NCI-H446 treated with DMSO at 0.1 percent for 48 hours (cell line): ENCODE measurements at regions not wholly inside any gene's neighbourhood (a gene's known extent, or its start where the extent isn't known, plus 50 kb on each side); places are given as distances from the start of the nearest gene placed in this dataset.

Source experiments
- DNase-seq: peaks from one replicate; lab custom pipeline; 2025; lab: John Stamatoyannopoulos, UW

DNA sequence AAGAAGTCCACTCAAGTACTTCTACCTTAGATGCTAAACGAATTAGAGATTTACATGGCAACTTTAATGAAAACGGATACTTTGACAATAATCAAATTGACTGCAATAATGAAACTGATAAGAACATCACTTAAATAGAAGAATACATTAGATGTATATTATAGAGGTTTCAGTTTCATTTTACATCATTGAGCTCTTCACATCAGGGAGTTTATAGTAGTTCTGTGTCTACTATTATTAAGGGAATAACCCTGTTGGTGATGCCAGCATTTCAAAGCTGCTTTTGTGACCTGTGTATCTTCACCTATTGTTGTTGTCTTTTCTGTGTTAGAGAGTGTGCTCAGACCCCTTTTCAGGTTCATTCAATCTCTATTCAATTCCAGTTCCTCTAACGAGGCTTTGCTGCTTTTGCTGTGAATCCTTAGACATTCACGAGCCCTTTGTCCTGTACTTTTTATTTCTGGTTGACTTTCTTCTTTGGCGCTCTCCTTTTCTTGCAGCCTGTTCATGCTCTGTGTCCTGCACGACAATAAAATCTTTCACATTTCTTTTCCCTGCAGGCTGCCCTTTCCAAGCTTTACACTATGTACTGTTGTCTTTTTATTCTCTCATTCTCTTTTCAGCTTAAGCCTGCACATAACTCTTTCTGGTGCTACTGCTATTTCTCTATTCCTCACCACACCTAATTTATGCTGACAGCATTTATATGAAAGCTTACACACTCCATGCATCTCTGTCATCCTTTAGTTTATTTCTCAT lies 232.1 kb downstream of the CPE start:
- no peak for DNase-seq

DNA sequence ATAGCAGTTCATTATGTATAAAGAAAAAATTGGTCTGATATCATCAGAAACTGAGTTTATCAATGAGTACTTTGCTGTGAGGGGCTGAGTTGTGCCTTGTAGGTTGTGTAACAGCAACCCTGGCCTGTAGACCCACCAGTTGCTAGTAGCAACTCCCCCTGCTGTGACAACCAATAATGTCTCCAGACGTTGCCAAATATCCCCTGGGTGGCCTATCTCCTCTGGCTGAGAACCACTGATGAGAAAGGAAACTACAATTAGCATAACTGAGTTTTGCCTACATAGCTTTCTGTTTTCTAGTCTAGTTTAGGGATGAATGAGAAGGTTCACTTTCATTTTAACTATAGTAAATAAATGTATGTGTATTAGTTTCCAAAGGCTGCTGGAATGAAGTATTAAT lies 234.1 kb downstream of the CPE start:
- no peak for DNase-seq

DNA sequence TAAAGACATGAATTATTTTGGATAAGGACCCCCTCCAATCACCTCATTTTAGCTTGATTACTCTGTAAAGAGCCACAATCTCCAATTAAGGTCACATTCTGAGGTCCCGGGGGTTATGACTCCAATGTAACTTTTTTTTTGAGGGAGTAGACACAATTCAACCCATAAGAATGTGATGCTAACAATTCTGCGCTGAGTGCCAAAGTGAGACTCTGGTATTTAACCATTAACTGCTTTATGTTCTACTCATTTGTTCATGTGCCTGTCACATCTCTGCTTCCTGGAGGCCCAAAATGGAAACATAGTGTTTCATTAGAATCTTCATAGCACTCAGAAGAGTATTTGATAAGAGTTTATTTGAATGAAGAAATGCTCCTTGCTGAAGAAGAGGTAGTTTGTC lies 234.8 kb downstream of the CPE start:
- DNase-seq = no peak

DNA sequence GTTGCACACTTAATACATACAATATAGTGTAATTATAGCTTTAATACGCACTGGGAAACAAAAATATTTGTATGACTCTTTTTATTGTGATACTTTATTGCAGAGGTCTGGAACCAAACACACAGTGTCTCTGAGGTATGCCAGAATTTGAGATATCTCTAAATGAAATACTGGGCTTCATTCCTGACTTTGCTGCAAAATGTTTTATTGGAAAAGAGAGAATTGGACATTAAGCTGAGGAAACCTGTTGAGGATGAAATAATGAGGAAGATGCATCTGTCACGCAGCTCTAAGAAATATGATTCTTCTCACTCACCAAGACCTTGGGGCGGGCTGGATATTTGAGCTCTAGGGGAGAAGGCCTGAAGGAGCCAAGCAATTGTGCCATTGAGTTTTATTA lies 242.1 kb downstream of the CPE start:
- DNase-seq = no peak

DNA sequence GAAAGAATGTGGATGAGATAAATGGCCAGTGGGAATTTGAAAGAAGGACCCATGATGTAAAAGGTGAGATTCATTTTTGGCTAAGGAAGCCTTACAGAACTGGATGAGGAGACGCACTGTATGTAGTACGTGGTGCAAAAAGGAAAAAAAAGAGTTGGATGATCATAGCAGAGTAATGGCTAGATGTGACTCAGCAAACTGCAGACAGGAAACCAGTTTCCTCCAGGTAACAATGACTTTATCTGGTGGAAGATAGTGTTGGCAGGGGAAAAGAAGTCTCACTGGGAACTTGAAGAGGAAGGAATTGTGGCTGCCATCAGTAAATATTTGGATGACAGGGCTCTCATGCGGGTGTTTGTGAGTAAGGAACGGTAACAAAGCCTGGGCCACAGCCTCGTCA lies 243.2 kb downstream of the CPE start:
- DNase-seq = no peak

DNA sequence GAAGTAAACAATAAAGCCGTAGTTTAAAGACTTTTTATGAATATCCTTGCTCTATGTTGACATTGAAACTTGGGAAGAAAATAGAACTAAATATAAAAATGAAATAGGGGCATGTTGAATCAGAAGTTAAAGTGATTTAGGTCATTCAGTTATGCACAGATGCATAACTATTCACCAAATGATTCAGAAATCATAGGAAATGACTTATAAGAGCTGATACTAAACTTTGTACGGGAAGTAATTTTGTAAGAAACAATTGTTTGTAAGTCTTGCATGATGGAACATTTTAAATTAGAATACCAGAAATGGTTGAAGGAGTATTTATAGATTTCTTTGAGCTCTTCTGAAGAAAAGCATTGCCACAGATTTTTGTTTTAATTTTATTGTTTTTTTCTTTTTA lies 246.5 kb downstream of the CPE start:
- no peak for DNase-seq

DNA sequence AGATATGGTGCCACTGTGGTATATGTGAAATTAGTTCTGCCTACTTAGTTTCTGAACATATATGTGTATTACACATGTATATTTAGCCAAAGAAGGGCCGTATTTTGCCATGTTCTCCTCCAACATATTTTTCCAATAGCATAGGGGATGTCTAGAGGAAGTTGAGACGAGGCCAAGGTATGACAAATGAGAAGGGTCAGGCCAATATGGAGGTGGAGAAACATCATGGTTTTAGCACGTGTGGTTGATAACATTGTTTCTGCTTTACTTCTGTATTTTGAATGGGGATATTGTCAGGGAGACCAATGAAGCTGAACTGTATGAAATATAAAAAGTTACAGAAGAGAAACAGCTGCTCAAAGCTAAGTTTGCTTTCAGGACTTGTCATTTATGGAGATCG lies 246.7 kb upstream of the TLL1 start:
- DNase-seq = no peak

DNA sequence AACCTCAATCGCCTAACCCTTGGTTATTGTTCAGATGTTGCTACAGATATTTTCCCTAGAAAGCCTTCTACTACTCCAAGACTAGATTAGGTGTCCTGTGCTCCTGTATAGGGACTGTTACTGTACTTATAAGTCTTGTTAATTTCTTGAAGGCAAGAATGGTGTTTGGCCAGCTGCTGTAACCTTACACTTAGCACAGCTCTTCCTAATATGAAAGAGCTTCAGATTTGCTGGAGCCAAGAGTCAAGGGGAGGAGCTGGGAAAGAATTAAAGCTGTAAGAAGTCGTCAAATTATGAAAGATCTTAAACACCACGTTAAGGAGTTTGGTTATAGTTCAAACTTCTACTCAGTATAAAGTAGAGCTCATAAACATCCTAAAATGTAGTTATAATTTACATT lies 245.9 kb upstream of the TLL1 start:
- no peak for DNase-seq

DNA sequence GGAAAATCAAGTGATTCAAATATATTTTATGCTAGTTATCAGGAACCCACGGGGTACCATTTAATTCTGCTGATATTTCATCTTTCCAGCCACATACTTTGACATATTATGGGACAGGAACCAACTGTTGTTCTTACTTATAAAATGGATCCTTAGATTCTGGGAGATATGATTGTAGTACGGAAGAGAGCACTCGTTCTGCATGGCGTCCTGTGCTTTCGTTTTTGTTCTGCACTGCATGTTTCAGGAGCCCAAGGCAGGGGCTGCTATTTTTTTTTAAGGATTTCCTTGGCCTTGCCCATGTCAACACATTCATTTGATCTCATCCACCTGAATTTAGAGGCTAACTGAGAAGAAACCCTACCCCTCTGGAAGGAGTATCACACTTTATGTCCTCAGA lies 245.5 kb upstream of the TLL1 start:
- no peak for DNase-seq

DNA sequence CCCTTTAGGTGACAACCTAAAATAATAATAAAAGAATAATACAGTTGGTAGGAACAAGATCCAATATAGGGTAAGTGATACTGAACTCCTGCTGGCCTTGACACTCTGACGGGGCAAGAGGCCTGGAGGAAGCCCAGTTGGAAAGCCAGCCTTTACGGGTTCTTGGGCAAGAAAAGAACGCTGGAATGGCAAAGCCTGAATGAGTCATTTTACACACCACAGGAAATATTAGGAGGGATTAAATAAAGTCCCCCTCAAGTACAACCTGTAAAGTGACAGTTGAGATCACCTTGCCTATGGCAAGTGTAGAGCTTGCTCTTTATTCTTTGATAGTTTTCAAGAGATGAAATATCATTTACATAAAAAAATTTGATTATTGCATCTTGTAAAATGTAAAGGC lies 244.5 kb upstream of the TLL1 start:
- DNase-seq = no peak

DNA sequence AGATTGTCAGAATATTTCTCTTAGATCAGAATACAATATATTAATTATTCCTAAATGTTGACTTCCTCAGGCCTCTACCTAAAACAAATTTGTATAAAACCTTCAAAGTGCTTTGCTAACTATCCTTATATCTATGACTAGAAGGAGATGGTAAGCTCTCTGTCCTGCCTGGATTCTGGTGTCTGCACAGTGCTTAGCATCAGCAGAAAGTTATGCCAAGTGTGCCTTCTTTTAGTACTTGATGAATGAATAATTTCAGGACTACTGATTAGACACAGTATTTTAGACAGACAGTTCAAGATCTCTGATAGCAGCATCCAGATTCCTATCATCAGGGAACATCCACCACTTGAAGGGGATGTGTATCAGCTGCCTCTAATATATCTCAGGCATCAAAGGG lies 242.4 kb upstream of the TLL1 start:
- no peak for DNase-seq

DNA sequence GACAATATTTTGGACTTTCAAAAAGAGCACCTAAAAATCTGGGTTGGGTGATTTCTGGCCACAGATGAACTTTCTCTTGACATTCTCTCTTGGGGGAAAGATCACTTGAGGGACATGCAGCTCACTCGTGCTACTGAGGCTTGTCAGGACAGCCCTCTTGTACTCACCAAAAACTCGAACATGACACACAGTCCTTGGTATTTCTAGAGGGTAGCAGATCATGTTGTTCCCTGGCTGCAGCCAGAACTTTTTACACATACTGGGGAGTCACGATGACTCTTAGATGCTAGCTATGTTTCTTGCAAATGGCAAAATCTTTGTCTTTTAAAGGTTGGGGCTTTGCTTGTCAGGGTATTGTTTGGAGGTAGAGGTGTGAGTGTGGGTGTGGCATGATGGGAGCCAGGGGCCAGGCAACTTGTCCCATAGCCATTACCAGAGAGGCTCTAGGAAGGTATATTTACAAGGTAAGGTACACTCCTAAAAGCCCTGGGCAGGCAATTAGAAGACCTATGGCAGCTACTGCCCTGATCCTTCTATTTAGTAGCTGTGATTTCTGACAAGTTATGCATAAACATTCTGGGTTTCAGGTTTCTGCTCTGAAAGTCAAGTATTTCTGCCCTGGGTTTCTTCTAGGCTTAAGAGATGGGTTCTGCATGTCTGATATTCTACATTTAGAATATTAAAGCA lies 241.7 kb upstream of the TLL1 start:
- DNase-seq = no peak

DNA sequence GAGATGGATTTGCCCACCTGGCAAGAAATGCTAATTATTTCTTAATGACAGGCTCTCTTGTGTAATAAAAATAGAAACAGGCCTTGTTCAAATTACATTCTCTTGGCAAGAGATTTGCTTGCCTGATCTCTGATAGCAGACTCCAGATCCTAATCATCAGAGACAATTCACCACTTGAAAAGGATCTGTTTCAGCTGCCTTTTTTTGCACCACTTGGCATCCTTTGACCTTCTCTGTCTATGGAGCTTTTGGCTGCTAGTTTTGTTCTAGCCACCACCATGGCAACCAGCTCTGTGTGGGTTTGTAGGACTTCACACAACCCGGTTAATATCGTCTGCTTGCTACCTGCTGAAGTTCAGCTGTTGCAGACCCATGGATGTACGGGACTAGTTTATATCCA lies 241.1 kb upstream of the TLL1 start:
- DNase-seq = peak; percentile 36

DNA sequence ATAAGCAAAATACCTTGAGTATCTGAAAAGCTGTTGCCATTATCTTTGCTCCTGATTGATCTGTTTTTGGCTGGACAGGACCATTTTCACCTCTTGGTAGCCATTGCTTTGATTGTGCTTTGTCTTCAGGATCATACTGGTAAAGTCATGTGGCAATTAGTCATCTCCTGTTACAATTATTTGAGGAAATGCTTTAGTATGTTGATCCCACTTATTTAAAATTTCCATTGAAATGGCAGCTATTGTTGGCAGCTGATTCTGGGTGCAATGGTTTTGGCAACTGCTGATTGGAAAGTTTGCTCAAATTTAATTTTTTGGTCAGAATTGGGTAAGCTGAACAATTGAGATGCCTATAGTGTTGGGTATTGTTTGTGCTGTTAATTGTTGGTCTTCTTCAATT lies 238.3 kb upstream of the TLL1 start:
- no peak for DNase-seq

DNA sequence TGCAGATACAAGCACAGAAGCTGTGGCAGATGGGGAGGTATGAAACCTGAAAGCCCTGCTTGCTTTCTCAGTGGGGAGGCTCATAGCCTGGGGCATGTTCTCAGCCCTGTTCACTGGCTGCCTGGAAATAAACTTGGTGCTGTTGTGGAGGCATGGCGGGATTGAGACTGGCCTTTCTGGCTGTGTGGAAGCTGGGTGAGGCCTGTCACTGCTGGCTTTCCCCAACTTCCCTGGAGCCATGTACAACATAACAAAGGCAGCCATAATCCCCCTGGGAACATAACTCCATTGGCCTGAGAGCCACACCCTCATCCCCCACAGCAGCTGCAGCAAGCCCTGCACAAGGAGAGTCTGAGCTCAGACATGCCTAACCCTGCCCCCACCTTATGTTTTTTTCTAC lies 237.7 kb upstream of the TLL1 start:
- no peak for DNase-seq

DNA sequence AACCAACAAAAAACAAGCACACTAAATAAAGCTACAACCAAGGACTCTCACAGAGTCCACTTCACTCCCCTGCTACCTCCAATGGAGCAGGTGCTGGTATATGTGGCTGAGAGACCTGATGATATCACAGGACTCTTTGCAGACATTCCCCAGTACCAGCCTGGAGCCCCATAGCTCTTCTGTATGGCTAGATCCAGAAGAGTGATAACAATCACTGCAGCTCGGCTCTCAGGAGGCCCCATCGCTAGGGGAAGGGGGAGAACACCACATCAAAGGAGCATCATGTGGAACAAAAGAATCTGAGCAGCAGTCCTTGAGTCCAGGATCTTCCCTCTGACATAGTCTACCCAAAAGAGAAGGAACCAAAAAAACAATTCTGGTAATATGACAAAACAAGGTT lies 237.1 kb upstream of the TLL1 start:
- DNase-seq = no peak

DNA sequence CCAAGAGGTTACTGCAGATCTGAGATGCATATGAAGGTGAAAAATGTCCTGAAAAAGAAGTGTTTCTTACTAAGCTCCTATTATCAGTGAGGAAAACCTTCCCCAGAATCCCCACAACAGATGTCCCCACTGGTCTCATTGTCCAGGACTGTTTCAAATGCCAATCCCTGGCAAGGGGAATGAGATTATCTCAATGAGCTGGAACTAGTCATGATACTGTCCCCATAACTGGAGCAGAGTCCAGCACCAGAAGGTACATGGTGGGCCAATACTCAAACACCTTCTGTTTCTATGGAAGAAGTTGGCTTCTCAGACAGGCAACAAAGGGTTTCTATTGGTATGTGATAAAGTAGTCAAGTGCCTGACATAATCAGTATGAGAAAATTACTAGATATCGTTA lies 221.1 kb upstream of the TLL1 start:
- DNase-seq = no peak

DNA sequence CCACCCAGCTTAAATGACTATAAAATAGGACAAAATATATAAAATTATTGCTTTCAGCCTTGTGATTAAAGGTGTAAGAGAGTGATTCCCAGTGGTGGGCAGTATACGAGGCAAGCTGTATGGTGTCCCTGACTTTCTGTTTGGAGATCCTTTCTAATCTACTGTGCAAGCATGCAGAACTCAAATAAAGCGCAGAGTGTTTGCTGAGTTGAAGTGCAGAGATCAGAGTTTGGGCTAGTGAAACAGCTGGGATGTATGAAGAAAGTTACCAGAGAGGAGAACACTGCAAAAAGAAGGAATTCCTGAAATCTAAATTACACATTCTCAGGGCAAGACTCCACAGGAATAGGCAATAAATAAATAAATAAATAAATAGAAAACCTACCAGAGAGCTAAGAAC lies 218.5 kb upstream of the TLL1 start:
- no peak for DNase-seq

DNA sequence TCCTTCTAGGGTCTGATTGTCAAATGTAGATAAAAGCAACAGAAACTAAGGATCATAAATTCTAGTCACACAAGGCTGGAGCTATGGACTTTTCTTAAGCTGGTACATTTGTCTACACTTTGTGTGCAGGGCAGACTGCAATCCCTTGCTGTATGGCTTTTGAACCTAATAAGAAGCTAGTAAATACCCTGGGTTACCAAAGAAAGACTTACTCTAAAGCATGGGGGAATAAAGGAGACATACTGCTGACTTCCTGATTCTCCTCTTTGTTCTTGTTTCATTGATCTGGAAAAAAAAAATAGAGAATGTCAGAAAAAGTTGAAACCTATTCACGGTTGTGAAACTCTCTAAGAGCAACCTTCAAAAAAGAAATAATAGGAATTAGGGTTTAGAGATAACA lies 216.6 kb upstream of the TLL1 start:
- DNase-seq = no peak

DNA sequence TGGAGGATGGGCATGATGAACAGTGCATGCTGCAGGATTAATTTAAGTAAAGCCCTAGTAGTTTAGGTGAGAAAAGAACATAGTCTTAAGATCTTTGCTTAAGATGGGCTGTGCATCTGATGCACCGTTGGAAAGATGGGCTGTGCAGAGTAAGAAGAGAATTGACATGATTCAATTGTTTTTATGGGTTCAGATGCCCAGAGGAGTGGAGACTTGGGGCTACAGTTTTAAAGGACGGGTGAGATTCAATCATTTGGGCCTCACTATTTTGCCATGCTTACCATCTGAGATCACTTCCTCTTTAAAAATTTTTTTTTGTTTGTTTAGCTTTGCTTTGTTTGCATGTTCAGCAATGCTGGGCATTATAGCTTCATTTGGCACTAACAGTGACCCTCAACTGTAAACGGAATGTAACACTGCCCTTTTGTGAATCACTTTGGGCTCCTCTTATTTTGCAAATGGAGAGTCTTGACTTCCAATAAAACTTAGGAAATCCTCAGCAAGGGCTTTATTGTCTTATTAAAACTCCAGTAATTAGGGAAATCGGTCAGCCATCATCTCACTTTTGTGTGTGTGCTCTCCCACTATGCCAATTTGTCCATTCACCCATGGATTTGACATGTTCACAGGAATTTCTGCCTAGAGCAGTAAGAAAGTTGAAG lies 216.1 kb upstream of the TLL1 start:
- DNase-seq = no peak

DNA sequence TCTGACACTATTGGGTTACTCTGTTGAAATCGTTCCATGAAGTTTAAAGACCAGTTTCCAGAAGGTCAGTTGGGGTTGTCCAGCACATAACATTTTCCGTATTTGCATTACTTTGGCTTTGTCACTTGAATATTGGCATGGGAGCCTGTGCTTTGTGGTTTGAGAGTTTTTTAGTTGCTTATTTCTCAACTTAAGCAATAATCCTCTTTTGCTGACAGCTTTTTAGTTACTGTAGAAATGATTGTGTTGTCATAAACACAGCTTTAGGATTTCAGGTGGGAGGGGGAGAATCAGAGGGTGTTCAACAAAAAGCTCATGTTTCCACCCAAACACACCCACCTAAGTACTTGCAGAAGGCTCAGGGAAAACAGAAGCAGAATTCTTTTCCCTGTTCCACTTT lies 210.7 kb upstream of the TLL1 start:
- no peak for DNase-seq

DNA sequence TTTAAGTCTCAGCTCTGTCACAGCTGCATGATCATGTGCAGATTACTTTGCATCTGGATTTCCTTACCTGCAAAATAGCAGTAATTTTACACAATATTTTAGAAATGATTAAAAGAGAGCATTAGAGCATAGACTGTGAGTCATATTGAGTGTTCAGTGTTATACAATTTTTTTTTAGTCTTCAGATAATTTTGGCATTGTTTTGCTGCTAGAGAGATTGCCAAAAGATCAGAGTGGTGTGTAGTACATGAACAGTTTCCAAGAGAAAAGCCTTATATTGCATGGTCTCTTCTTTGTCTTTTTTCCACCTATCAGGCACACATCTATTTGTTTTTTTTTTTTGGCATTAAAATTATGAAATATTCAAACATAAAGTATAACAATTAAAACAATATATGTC lies 209.6 kb upstream of the TLL1 start:
- peak; percentile 10 for DNase-seq

DNA sequence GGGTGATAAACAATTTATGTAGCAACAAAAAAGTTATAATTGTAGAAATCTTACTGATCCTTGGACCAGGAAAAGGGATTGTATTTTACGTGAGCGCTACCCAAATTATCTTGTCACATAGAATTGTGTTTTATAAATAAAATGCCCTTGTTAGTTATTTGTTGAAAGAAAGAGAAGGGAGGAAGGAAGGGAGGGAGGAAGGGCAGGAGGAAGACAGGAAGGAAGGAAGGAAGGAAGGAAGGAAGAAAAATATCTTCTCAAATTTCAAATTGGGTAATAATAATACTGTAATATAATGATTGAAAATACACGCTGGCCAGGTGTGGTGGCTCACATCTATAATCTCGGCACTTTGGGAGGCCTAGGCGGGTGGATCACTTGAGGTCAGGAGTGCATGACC lies 206.2 kb upstream of the TLL1 start:
- DNase-seq = no peak

DNA sequence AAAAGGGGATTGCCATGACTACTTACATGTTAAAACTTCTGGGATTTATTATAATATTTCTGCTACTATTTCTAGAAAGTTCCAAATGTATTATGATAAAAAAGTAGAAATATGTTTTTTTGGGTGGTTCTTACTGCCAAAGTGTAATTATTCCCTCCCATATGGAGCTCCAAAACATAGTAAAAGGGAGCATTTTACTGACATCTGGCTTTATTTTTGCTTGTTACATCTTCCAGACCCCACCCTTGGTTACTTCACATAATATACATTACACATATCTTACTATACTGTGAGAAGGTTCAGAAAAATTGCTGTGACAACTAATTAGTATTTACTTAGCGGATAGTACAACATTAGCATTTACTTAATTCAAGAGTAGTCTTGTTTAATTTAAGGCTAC lies 205.1 kb upstream of the TLL1 start:
- DNase-seq = peak; percentile 16
